Loucy (cell line): ENCODE measurements at regions not wholly inside any gene's neighbourhood (a gene's known extent, or its start where the extent isn't known, plus 50 kb on each side); places are given as distances from the start of the nearest gene placed in this dataset.

ENCODE experiments used
- H2AFZ ChIP-seq: fragments of 200-600 bp; sonication (generic); 2 replicates; pipeline ENCODE4 v1.6.0; 2016; ENCODE audit warnings: antibody characterized with exemption, mild to moderate bottlenecking, low read length, moderate library complexity
- H3F3A ChIP-seq: fragments of 200-600 bp; 2 replicates; pipeline ENCODE4 v1.6.0; 2016; ENCODE audit warnings: antibody characterized with exemption, low read depth, mild to moderate bottlenecking
- H3K27me3 ChIP-seq: fragments of 200-600 bp; sonication (generic); 2 replicates; pipeline ENCODE4 v1.6.1; 2014; ENCODE audit warnings: low read length, mild to moderate bottlenecking; ENCODE audit not compliant: insufficient read depth, poor library complexity, severe bottlenecking
- H3K36me3 ChIP-seq: fragments of 200-600 bp; sonication (generic); 2 replicates; pipeline ENCODE4 v1.6.1; 2016; ENCODE audit warnings: low read length; ENCODE audit not compliant: insufficient read depth
- H3K4me1 ChIP-seq: fragments of 200-600 bp; sonication (generic); 2 replicates; pipeline ENCODE4 v1.5.1; 2014; ENCODE audit warnings: low read length, mild to moderate bottlenecking; ENCODE audit not compliant: insufficient read depth, poor library complexity, severe bottlenecking
- H3K4me2 ChIP-seq: fragments of 200-600 bp; sonication (generic); 2 replicates; pipeline ENCODE4 v1.6.0; 2014; ENCODE audit warnings: antibody characterized with exemption, low read length, low read depth, mild to moderate bottlenecking; ENCODE audit not compliant: poor library complexity, severe bottlenecking
- H3K4me3 ChIP-seq: fragments of 200-600 bp; sonication (generic); 2 replicates; pipeline ENCODE4 v1.5.1; 2014; ENCODE audit warnings: low read length, mild to moderate bottlenecking, mixed read lengths; ENCODE audit not compliant: poor library complexity, severe bottlenecking
- H3K79me2 ChIP-seq: fragments of 200-600 bp; sonication (generic); 2 replicates; pipeline ENCODE4 v1.6.1; 2014; ENCODE audit warnings: low read length; ENCODE audit not compliant: insufficient read depth
- H3K9ac ChIP-seq: fragments of 200-600 bp; sonication (generic); 2 replicates; pipeline ENCODE4 v1.6.0; 2014; ENCODE audit warnings: mild to moderate bottlenecking, low read depth, low read length, moderate library complexity; ENCODE audit not compliant: poor library complexity, severe bottlenecking
- H3K9me2 ChIP-seq: fragments of 200-600 bp; sonication (generic); replicated peaks from 2 replicates; pipeline ENCODE4 v1.6.1; 2016; ENCODE audit warnings: low read depth, low read length, mixed read lengths
- H3K9me3 ChIP-seq: fragments of 200-600 bp; sonication (generic); 2 replicates; pipeline ENCODE4 v1.6.1; 2014; ENCODE audit warnings: mild to moderate bottlenecking, antibody characterized with exemption, low read length, low read depth; ENCODE audit not compliant: insufficient read depth
- H4K20me1 ChIP-seq: fragments of 200-600 bp; sonication (generic); 2 replicates; pipeline ENCODE4 v1.6.0; 2014; ENCODE audit warnings: antibody characterized with exemption, low read length, mild to moderate bottlenecking; ENCODE audit not compliant: insufficient read depth, poor library complexity, severe bottlenecking
- EZH2phosphoT487 ChIP-seq: fragments of 200-600 bp; IDR thresholded peaks from 2 replicates; pipeline ENCODE4 v1.6.1; 2018; ENCODE audit warnings: antibody characterized with exemption, mild to moderate bottlenecking, moderate library complexity, borderline replicate concordance
- TF ChIP-seq, protein P1 (sequence below): fragments of 200-600 bp; sonication (generic); conservative IDR thresholded peaks from 2 replicates; pipeline ENCODE4 v1.5.1; 2014; ENCODE audit warnings: mild to moderate bottlenecking, antibody characterized with exemption, low read length

GRCh38 chr2:128435576-128436478 is 117.2 kb upstream of the HS6ST1 start:
- no peak overlapping the region for H3K4me3 ChIP-seq
- H3K4me2 ChIP-seq: no peak overlapping the region
- H3K36me3 ChIP-seq: no peaks in the 10 kb centered on the region
- no peak overlapping the region for H2AFZ ChIP-seq
- no peaks in the 10 kb centered on the region for H3K27me3 ChIP-seq
- TF ChIP-seq, protein P1, sequence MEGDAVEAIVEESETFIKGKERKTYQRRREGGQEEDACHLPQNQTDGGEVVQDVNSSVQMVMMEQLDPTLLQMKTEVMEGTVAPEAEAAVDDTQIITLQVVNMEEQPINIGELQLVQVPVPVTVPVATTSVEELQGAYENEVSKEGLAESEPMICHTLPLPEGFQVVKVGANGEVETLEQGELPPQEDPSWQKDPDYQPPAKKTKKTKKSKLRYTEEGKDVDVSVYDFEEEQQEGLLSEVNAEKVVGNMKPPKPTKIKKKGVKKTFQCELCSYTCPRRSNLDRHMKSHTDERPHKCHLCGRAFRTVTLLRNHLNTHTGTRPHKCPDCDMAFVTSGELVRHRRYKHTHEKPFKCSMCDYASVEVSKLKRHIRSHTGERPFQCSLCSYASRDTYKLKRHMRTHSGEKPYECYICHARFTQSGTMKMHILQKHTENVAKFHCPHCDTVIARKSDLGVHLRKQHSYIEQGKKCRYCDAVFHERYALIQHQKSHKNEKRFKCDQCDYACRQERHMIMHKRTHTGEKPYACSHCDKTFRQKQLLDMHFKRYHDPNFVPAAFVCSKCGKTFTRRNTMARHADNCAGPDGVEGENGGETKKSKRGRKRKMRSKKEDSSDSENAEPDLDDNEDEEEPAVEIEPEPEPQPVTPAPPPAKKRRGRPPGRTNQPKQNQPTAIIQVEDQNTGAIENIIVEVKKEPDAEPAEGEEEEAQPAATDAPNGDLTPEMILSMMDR: no peak
- TF ChIP-seq EZH2phosphoT487: no peak
- peak overlapping the region; percentile 30 for H3K9ac ChIP-seq
- no peaks in the 10 kb centered on the region for H3K9me3 ChIP-seq
- H3F3A ChIP-seq: no peaks in the 10 kb centered on the region
- no peaks in the 10 kb centered on the region for H3K79me2 ChIP-seq
- H4K20me1 ChIP-seq: no peaks in the 10 kb centered on the region
- peaks cover 66% of the 10 kb centered on the region for H3K4me1 ChIP-seq
- H3K9me2 ChIP-seq: no peaks in the 10 kb centered on the region

DNA sequence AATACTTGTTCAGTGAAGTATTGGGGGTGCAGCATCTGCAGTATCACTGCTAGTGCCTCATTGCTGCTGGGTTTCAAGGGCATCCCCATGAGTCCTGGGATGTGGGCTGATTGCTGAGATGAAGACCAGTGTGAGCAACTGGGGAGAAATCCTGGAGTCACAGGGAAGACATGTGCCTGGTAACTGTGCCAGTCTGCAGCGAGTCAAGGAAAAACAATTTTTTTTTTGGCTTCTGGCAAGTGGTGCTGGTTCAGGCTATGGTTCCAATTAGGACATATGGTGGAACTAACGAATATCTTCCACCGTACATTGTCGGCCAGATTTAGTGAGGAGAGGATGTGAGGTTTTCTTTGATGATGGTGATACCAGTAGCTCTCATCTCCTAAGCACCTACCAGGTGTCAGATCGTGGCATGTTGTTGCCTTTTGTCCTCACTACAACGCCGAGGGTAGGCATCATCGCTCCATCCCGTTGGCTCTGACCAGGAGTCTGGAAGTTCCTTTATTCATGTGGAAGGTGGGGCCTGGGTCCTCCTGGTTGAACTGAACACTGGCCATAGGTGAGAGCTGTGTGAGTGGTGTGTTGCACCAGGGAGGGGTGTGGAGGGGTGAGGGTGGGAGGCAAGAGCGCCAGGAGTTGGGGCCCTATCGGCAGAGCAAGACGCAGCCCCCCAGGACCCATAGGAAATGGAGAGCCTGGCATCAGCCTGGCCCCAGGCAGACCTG is 118.0 kb upstream of the HS6ST1 start:
- TF ChIP-seq EZH2phosphoT487: no peak
- TF ChIP-seq, protein P1: no peak
- no peaks in the 10 kb centered on the region for H3K79me2 ChIP-seq
- H3K27me3 ChIP-seq: no peaks in the 10 kb centered on the region
- H3K36me3 ChIP-seq: no peaks in the 10 kb centered on the region
- H3K9ac ChIP-seq: no peak overlapping the region
- H2AFZ ChIP-seq: no peak overlapping the region
- no peaks in the 10 kb centered on the region for H3K9me3 ChIP-seq
- no peaks in the 10 kb centered on the region for H3K9me2 ChIP-seq
- no peak overlapping the region for H3K4me3 ChIP-seq
- H3K4me1 ChIP-seq: peaks cover 72% of the 10 kb centered on the region
- no peaks in the 10 kb centered on the region for H4K20me1 ChIP-seq
- no peak overlapping the region for H3K4me2 ChIP-seq
- no peaks in the 10 kb centered on the region for H3F3A ChIP-seq

GRCh38 chr2:128437204-128437565 is 118.5 kb upstream of the HS6ST1 start:
- H3K36me3 ChIP-seq: no peaks in the 10 kb centered on the region
- no peak overlapping the region for H2AFZ ChIP-seq
- H3K4me2 ChIP-seq: no peak overlapping the region
- no peak overlapping the region for H3K4me3 ChIP-seq
- no peaks in the 10 kb centered on the region for H4K20me1 ChIP-seq
- H3F3A ChIP-seq: no peaks in the 10 kb centered on the region
- H3K79me2 ChIP-seq: no peaks in the 10 kb centered on the region
- no peaks in the 10 kb centered on the region for H3K27me3 ChIP-seq
- no peaks in the 10 kb centered on the region for H3K9me2 ChIP-seq
- H3K4me1 ChIP-seq: peaks cover 78% of the 10 kb centered on the region
- H3K9me3 ChIP-seq: no peaks in the 10 kb centered on the region
- no peak overlapping the region for H3K9ac ChIP-seq
- TF ChIP-seq EZH2phosphoT487: no peak
- TF ChIP-seq, protein P1: no peak
